GM23338 (cell line): ENCODE measurements at regions not wholly inside any gene's neighbourhood (a gene's known extent, or its start where the extent isn't known, plus 50 kb on each side); places are given as distances from the start of the nearest gene placed in this dataset.

Experiments
- CREB1 ChIP-seq: fragments of 250-450 bp; sonication (Bioruptor Pico); IDR thresholded peaks from 2 replicates; pipeline ENCODE4 v1.5.0; 2020; ENCODE audit warnings: low read depth, mild to moderate bottlenecking, moderate library complexity
- EZH2 ChIP-seq: fragments of 200-600 bp; sonication (generic); IDR thresholded peaks from one replicate; pipeline ENCODE4 v1.8.0; 2017; ENCODE audit warnings: antibody characterized with exemption, mild to moderate bottlenecking, low read depth; ENCODE audit not compliant: unreplicated experiment
- EZH2phosphoT487 ChIP-seq: fragments of 200-600 bp; sonication (generic); IDR thresholded peaks from one replicate; pipeline ENCODE4 v1.8.1; 2018; ENCODE audit warnings: antibody characterized with exemption; ENCODE audit not compliant: unreplicated experiment
- JUNB ChIP-seq: IDR thresholded peaks from one replicate; pipeline ENCODE4 v1.6.1; 2016; ENCODE audit warnings: antibody characterized with exemption; ENCODE audit not compliant: unreplicated experiment
- NANOG ChIP-seq: IDR thresholded peaks from 2 replicates; pipeline ENCODE4 v1.6.1; 2016; ENCODE audit warnings: antibody characterized with exemption, borderline replicate concordance
- POLR2AphosphoS5 ChIP-seq: IDR thresholded peaks from 2 replicates; pipeline ENCODE4 v1.6.1; 2016; ENCODE audit warnings: antibody characterized with exemption, low read depth
- STAT1 ChIP-seq: IDR thresholded peaks from one replicate; pipeline ENCODE4 v1.6.1; 2016; ENCODE audit warnings: antibody characterized with exemption; ENCODE audit not compliant: unreplicated experiment
- ZNF114 ChIP-seq: fragments of 250-450 bp; sonication (Bioruptor Pico); IDR thresholded peaks from 2 replicates; pipeline ENCODE4 v1.5.0; 2020; ENCODE audit warnings: mild to moderate bottlenecking, moderate library complexity
- ZNF331 ChIP-seq: fragments of 250-450 bp; sonication (Bioruptor Pico); IDR thresholded peaks from 2 replicates; pipeline ENCODE4 v1.5.0; 2020; ENCODE audit warnings: low read depth, mild to moderate bottlenecking, moderate library complexity
- TF ChIP-seq, protein P1 (sequence below): IDR thresholded peaks from 2 replicates; pipeline ENCODE4 v1.6.1; 2016; ENCODE audit warnings: antibody characterized with exemption
- TF ChIP-seq, protein P2 (sequence below), 2 experiments: fragments of 200-600 bp in 1 of 2; sonication (generic) in 1 of 2; conservative IDR thresholded peaks; 2 replicates each; pipeline versions ENCODE4 v1.5.1 to v1.6.1; 2016 to 2017; ENCODE audit warnings: antibody characterized with exemption in 2 of 2, low read depth in 2 of 2, mild to moderate bottlenecking in 2 of 2, moderate library complexity in 1 of 2
- TF ChIP-seq, protein P3 (sequence below): IDR thresholded peaks from one replicate; pipeline ENCODE4 v1.6.1; 2018; ENCODE audit warnings: antibody characterized with exemption; ENCODE audit not compliant: unreplicated experiment
- TF ChIP-seq, protein P4 (sequence below): fragments of 250-450 bp; sonication (Bioruptor Pico); IDR thresholded peaks from 2 replicates; pipeline ENCODE4 v1.5.0; 2020; ENCODE audit warnings: mild to moderate bottlenecking, moderate library complexity

DNA sequence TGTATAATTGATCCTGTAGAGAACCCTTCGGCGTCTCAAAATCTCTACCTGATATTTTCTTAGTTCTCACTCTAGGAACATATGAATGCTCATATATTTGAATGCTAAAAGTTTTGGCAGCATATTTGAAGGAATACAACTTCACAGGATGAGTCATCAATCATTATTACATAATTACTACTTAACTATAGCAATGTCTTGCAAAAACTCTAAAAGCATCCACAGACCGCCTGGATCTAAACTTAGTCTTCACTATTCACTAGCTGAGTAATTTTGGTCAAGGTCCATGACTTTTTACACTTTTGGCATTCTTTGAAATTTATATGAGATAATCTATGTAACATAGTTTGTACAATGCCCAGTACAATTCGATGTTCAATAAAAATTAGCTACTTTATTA is 194.7 kb downstream of the DTHD1 start:
- TF ChIP-seq, protein P1, sequence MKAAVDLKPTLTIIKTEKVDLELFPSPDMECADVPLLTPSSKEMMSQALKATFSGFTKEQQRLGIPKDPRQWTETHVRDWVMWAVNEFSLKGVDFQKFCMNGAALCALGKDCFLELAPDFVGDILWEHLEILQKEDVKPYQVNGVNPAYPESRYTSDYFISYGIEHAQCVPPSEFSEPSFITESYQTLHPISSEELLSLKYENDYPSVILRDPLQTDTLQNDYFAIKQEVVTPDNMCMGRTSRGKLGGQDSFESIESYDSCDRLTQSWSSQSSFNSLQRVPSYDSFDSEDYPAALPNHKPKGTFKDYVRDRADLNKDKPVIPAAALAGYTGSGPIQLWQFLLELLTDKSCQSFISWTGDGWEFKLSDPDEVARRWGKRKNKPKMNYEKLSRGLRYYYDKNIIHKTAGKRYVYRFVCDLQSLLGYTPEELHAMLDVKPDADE: no peak
- TF ChIP-seq POLR2AphosphoS5: no peak
- TF ChIP-seq, protein P2, sequence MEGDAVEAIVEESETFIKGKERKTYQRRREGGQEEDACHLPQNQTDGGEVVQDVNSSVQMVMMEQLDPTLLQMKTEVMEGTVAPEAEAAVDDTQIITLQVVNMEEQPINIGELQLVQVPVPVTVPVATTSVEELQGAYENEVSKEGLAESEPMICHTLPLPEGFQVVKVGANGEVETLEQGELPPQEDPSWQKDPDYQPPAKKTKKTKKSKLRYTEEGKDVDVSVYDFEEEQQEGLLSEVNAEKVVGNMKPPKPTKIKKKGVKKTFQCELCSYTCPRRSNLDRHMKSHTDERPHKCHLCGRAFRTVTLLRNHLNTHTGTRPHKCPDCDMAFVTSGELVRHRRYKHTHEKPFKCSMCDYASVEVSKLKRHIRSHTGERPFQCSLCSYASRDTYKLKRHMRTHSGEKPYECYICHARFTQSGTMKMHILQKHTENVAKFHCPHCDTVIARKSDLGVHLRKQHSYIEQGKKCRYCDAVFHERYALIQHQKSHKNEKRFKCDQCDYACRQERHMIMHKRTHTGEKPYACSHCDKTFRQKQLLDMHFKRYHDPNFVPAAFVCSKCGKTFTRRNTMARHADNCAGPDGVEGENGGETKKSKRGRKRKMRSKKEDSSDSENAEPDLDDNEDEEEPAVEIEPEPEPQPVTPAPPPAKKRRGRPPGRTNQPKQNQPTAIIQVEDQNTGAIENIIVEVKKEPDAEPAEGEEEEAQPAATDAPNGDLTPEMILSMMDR (conservative IDR thresholded peaks at IDR 0.05; ENCODE audit: low read depth in 2 of 2): no peak
- TF ChIP-seq EZH2phosphoT487: no peak
- no peak for TF ChIP-seq JUNB
- no peak for TF ChIP-seq EZH2
- TF ChIP-seq, protein P3, sequence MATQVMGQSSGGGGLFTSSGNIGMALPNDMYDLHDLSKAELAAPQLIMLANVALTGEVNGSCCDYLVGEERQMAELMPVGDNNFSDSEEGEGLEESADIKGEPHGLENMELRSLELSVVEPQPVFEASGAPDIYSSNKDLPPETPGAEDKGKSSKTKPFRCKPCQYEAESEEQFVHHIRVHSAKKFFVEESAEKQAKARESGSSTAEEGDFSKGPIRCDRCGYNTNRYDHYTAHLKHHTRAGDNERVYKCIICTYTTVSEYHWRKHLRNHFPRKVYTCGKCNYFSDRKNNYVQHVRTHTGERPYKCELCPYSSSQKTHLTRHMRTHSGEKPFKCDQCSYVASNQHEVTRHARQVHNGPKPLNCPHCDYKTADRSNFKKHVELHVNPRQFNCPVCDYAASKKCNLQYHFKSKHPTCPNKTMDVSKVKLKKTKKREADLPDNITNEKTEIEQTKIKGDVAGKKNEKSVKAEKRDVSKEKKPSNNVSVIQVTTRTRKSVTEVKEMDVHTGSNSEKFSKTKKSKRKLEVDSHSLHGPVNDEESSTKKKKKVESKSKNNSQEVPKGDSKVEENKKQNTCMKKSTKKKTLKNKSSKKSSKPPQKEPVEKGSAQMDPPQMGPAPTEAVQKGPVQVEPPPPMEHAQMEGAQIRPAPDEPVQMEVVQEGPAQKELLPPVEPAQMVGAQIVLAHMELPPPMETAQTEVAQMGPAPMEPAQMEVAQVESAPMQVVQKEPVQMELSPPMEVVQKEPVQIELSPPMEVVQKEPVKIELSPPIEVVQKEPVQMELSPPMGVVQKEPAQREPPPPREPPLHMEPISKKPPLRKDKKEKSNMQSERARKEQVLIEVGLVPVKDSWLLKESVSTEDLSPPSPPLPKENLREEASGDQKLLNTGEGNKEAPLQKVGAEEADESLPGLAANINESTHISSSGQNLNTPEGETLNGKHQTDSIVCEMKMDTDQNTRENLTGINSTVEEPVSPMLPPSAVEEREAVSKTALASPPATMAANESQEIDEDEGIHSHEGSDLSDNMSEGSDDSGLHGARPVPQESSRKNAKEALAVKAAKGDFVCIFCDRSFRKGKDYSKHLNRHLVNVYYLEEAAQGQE: no peak
- no peak for TF ChIP-seq STAT1
- TF ChIP-seq CREB1 (CRISPR knock-in tag): no peak
- TF ChIP-seq ZNF114 (CRISPR knock-in tag): no peak
- TF ChIP-seq ZNF331 (CRISPR knock-in tag): no peak
- TF ChIP-seq, protein P4, sequence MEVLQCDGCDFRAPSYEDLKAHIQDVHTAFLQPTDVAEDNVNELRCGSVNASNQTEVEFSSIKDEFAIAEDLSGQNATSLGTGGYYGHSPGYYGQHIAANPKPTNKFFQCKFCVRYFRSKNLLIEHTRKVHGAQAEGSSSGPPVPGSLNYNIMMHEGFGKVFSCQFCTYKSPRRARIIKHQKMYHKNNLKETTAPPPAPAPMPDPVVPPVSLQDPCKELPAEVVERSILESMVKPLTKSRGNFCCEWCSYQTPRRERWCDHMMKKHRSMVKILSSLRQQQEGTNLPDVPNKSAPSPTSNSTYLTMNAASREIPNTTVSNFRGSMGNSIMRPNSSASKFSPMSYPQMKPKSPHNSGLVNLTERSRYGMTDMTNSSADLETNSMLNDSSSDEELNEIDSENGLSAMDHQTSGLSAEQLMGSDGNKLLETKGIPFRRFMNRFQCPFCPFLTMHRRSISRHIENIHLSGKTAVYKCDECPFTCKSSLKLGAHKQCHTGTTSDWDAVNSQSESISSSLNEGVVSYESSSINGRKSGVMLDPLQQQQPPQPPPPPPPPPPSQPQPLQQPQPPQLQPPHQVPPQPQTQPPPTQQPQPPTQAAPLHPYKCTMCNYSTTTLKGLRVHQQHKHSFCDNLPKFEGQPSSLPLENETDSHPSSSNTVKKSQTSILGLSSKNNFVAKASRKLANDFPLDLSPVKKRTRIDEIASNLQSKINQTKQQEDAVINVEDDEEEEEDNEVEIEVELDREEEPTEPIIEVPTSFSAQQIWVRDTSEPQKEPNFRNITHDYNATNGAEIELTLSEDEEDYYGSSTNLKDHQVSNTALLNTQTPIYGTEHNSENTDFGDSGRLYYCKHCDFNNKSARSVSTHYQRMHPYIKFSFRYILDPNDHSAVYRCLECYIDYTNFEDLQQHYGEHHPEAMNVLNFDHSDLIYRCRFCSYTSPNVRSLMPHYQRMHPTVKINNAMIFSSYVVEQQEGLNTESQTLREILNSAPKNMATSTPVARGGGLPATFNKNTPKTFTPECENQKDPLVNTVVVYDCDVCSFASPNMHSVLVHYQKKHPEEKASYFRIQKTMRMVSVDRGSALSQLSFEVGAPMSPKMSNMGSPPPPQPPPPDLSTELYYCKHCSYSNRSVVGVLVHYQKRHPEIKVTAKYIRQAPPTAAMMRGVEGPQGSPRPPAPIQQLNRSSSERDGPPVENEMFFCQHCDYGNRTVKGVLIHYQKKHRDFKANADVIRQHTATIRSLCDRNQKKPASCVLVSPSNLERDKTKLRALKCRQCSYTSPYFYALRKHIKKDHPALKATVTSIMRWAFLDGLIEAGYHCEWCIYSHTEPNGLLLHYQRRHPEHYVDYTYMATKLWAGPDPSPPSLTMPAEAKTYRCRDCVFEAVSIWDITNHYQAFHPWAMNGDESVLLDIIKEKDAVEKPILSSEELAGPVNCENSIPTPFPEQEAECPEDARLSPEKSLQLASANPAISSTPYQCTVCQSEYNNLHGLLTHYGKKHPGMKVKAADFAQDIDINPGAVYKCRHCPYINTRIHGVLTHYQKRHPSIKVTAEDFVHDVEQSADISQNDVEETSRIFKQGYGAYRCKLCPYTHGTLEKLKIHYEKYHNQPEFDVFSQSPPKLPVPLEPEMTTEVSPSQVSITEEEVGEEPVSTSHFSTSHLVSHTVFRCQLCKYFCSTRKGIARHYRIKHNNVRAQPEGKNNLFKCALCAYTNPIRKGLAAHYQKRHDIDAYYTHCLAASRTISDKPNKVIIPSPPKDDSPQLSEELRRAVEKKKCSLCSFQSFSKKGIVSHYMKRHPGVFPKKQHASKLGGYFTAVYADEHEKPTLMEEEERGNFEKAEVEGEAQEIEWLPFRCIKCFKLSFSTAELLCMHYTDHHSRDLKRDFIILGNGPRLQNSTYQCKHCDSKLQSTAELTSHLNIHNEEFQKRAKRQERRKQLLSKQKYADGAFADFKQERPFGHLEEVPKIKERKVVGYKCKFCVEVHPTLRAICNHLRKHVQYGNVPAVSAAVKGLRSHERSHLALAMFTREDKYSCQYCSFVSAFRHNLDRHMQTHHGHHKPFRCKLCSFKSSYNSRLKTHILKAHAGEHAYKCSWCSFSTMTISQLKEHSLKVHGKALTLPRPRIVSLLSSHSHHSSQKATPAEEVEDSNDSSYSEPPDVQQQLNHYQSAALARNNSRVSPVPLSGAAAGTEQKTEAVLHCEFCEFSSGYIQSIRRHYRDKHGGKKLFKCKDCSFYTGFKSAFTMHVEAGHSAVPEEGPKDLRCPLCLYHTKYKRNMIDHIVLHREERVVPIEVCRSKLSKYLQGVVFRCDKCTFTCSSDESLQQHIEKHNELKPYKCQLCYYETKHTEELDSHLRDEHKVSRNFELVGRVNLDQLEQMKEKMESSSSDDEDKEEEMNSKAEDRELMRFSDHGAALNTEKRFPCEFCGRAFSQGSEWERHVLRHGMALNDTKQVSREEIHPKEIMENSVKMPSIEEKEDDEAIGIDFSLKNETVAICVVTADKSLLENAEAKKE (CRISPR knock-in tag): no peak
- no peak for TF ChIP-seq NANOG
